ENCODE measurements at regions not wholly inside any gene's neighbourhood (a gene's known extent, or its start where the extent isn't known, plus 50 kb on each side); places are given as distances from the start of the nearest gene placed in this dataset.

GRCh38 chrX:107502316-107502715, 52.9 kb downstream of the FRMPD3 start:
- no peak for DNase-seq

GRCh38 chrX:107504006-107504405, 54.6 kb downstream of the FRMPD3 start:
- DNase-seq = no peak

- no peak for DNase-seq
Observed at GRCh38 chrX:107505223-107505622, 55.8 kb downstream of the FRMPD3 start.

- DNase-seq = no peak
Observed at GRCh38 chrX:107506596-107507031, 57.2 kb downstream of the FRMPD3 start.

- DNase-seq = no peak
Observed at GRCh38 chrX:107507093-107507743, 57.8 kb downstream of the FRMPD3 start.

- no peak for DNase-seq
Observed at GRCh38 chrX:107507744-107508117, 58.3 kb downstream of the FRMPD3 start.

- no peak for DNase-seq
Observed at GRCh38 chrX:107508925-107509324, 59.5 kb downstream of the FRMPD3 start.

- no peak for DNase-seq
Observed at GRCh38 chrX:107514944-107515343, 65.5 kb downstream of the FRMPD3 start.

- DNase-seq = no peak
Observed at GRCh38 chrX:107521877-107522586, 72.6 kb downstream of the FRMPD3 start.

GRCh38 chrX:107522901-107523300, 73.4 kb downstream of the FRMPD3 start:
- DNase-seq = no peak

GRCh38 chrX:107526141-107526540, 76.7 kb downstream of the FRMPD3 start:
- no peak for DNase-seq

- no peak for DNase-seq
Observed at GRCh38 chrX:107530141-107530540, 80.7 kb downstream of the FRMPD3 start.

- DNase-seq = peak; percentile 46
Observed at GRCh38 chrX:107537815-107538214, 88.4 kb downstream of the FRMPD3 start.

GRCh38 chrX:107541244-107541643, 87.1 kb upstream of the PRPS1 start:
- DNase-seq = no peak

GRCh38 chrX:107542040-107542439, 86.3 kb upstream of the PRPS1 start:
- DNase-seq = no peak

GRCh38 chrX:107542500-107542899, 85.8 kb upstream of the PRPS1 start:
- DNase-seq = peak; percentile 17

GRCh38 chrX:107547621-107548020, 80.7 kb upstream of the PRPS1 start:
- no peak for DNase-seq

GRCh38 chrX:107548775-107549174, 79.5 kb upstream of the PRPS1 start:
- no peak for DNase-seq

GRCh38 chrX:107549504-107549903, 78.8 kb upstream of the PRPS1 start:
- DNase-seq = no peak

- no peak for DNase-seq
Observed at GRCh38 chrX:107551546-107551945, 76.8 kb upstream of the PRPS1 start.

GRCh38 chrX:107552930-107553329, 75.4 kb upstream of the PRPS1 start:
- DNase-seq = no peak

GRCh38 chrX:107556967-107557366, 71.3 kb upstream of the PRPS1 start:
- no peak for DNase-seq

- DNase-seq = peak; percentile 74
Observed at GRCh38 chrX:107559506-107559905, 68.8 kb upstream of the PRPS1 start.

GRCh38 chrX:107560041-107560440, 68.3 kb upstream of the PRPS1 start:
- DNase-seq = peak; percentile 56

Measured in fibroblast of skin of back (primary cell).